NCI-H82 (cell line): ENCODE measurements at regions not wholly inside any gene's neighbourhood (a gene's known extent, or its start where the extent isn't known, plus 50 kb on each side); places are given as distances from the start of the nearest gene placed in this dataset.
A peak's percentile ranks its signal among the peaks of the same experiment; 100 is the strongest.
"Not testable (repeated sequence)": the region's sequence is repeated elsewhere in the genome, so short reads cannot be mapped to it uniquely, and the experiment has no call there.

ENCODE experiments used
- DNase-seq: peaks from one replicate; lab custom pipeline; 2025; lab: John Stamatoyannopoulos, UW

DNA sequence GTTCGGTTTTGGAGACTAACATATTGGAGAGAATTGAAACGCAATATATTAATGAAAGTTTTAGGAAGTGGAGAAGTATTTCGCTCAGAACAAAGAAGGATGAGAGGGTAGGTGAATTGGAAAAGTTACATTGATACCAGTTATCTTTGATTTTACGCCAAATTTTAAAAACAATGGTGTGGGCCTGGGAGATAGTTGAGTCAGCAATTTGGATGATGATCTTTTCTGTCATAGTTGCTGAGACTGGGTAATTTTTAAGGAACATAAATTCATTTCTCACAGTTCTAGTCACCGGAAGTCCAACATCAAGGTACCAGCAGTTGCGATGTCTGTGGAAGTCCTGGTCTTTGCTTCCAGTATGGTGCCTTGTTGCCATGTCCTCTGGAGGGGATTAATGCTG, 644.8 kb upstream of the LCORL start:
- no peak for DNase-seq

DNA sequence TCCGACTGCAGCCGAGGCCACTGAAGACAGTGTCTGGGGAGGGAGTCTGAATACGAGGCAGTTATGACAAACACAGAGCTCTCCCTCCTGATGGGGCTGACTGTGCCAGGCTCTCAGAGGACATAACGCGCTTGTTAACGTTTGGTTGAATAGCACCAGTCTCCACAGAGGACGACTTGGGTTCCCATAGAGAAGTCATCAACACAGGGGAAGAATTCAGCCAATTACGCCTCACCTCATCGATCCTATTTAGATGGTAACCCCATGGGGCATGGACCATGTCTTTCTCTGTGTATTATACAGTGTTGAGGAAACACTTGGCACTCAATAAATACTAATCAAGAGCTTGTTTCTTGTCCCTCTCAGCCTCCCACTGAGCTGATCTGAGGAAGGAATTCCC, 642.6 kb upstream of the LCORL start:
- no peak for DNase-seq

DNA sequence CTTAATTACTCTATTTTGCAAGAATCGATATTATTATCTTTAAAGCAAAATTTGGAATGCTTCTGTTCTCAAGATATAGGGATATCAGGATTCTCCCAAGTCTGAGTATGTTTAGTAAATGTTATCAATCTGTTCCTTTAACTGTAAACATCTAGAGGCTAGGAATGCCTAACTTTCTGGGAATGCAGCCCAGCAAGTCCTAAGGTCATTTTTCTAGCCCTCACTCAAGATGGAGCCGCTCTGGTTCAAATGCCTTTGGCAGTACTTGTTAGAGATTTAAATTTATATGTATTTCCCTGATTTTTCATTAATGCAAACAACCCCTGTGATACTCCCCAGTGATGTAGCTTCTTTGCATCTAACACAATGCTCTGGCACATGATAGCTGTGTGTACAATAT, 623.8 kb upstream of the LCORL start:
- no peak for DNase-seq

DNA sequence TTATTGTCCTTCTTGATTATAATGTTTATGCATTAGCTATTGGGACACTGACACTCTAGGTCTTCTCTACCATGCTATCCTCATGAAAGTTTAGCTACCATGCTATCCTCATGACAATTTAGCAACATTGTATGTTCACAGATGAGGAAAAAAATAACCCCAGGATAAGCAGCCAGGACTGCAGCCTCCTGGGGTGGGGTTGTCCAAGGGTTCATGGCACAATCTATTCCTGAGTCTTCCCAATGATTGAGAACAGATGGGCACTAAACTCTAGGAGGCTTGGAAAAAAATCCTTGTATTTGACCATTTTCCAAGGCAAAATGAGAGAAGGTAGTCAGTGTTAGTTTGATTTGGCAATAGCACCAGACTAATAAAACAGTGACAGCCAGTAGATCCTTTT, 619.8 kb upstream of the LCORL start:
- DNase-seq, result no peak

DNA sequence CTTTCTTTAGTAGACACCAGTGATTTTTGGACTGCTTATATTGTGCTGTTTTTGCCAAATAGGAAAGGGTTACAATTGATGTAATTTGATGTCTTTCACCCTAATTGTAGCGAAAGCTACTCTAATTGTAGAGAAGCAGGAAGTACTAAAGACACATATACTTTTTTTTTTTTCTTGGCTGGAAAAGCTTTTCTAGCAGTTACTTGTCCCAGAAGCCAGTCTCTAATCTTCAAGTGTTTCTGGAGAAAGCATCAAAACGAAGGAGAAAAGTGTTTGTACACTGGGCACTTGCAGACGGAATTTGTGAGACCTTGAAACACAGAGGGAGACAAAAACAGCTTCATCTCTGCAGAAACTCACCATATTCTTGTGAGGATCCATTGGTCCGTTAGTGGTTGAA, 616.5 kb upstream of the LCORL start:
- DNase-seq, result no peak

DNA sequence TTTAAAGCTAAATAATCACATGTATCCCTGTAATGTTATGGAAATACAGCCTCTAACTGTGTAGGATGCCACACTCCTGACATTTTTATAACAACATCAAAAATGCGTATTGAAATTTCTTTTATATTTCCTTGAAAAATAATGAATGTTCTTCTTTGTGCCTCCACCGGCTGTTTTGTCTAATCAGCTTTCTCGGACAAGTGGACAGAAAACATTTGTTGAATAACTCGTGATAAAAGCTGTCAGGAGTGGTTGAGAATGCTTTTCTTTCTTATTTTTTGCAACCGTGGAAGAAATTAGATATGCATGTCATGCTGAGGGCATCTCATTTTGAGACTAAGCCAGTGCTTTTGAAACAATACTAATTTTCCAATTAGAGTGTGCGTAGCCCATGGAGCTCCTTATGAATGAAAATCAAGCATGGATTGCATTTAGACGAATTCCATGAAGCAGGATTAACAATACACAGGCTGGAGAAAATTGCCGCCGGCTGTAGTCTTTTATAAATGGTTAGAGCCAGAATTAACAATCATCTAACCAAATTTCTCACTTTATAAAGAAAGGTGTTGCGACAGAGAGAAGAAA, 614.5 kb upstream of the LCORL start:
- no peak for DNase-seq

DNA sequence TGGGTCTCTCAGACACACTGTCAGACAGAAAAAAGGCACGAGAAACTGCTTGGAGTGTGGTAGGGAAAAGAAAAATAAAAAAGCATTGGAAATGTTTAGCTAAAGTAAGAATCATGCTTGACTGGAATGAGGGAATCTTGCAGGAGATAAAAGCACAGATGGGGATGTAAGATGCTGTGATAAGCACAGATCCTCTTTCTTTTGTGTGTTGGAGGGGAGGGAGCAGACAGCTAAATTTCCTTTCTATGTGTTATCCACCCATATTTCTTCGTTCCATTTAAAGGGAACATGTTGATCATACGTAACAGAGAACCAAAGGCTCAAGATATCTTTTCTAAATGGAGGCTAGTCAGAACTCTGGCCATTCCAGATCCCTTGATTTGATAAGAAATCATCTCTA, 614.0 kb upstream of the LCORL start:
- DNase-seq, result no peak

DNA sequence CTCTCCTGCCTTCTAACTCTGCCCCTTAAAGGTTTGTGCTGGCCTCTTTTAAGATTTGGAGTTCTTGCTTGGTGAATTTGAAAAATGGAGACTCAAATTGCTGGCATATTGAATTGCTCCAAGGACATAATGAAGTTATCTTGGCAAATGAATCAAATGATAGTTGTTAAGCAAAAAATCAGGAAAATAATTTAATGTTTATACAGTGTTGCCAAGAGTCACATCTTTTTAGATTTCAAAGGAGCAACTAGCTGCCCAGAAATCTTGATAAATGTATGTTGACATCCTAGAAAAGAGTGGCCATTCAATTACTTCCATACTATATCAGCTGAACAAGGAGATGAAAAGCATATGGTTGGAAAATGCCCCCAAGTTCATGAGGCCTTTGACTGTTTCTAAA, 610.0 kb upstream of the LCORL start:
- DNase-seq, result no peak

DNA sequence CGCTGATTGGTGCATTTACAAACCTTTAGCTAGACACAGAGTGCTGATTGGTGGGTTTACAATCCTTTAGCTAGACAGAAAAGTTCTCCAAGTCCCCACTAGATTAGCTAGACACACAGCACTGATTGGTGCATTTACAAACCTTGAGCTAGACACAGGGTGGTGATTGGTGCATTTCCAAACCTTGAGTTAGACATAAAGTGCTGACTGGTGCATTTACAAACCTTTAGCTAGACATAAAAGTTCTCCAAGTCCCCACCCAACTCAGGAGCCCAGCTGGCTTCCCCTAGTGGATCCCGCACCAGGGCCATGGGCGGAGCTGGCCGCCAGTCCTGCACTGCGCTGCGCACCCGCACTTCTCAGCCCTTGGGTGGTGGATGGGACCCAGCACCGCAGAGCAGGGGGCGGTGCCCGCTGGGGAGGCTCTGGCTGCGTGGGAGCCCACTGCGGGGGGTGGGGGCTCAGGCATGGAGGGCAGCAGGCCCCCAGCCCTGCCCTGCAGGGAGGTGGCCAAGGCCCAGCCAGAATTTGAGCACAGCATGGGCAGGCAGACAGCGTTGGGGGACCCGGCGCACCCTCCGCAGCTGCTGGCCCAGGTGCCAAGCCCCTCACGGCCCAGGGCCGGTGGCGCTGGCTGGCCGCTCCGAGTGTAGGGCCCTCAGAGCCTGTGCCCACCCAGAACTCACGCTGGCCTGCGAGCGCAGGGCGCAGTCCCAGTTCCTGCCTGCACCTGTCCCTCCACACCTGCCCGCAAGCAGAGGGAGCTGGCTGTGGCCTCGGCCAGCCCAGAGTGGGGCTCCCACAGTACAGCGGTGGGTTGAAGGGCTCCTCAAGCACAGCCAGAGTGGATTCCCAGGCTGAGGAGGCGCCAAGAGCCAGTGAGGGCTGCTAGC, 608.9 kb upstream of the LCORL start:
- DNase-seq, result no peak

DNA sequence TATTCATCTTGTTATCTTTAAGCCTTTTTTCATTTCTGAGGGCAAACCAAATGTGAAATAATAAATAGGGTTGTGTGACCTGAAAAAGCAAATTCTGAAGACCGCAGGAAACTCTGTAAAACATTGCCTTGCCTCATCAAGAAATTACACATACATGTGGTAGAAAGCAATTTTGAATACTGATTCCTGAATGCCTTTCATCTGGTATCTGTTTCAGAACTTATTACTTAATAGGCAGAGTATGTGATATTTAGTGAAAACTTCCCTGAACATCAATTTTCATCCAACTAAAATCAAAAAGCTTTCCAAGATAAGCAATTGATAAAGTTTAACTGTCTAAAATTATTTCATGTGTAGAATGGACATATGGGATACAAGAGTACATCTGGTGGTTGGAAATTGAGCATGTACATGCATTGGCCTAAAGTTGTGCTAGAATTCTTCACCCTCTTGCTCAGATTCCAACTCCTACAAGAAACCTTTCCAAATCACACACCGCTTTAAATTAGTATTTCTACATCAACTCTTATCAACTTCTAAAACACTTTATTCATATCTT, 606.0 kb upstream of the LCORL start:
- no peak for DNase-seq

DNA sequence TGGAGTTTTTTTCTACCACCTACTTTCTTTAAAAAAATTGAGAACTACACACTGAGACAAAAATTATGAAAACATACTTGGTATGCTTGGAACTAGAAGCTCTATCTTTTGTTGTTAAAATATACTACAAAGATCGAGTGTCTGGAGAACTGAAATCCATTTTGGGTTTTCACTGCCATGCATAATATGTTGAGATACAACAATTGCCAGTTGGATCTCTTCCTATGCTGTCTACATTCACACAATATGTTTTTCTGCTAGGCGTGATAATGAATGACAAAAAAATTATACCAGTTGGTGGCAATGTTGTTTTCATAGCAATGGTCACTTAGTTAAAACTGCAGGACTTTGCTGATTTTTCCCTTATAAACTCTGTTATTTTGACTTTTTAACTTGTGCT, 605.4 kb upstream of the LCORL start:
- no peak for DNase-seq

DNA sequence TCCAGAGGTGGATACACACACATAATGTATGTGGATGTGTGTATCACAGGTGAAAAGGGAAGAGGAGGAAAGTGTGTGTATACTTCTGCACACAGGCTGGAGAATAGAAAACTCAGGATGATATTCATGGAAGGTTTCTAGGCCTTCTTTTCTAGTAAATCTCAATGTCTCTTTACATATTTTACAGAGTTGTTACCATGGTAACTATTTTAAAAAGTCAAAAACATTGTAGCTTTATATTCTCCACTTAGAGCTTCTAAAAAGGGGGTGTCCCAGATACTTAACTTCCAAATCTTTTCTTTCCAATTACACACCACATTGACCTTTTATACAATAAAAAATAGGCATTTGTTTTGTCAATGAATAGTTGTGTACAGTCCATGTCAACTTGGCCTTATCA, 604.8 kb upstream of the LCORL start:
- no peak for DNase-seq

DNA sequence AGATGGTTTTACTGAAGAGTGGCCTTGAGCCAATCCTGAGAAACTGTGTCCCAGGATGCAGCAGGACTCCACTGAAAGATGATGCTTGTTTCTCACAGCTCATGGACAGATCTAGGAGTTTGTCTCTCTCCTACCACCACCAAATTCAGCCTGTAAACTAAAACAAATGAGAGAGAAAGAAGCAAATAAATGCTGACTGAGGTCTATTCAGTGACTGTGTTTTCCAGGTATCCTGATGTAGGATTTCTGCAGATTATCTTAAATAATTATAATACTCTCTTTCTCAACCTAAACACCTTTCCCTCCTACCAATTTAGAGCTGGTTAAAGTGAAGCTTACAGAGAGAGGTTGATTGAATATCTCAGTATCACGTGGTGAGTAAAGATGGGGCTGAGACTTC, 599.6 kb upstream of the LCORL start:
- no peak for DNase-seq

DNA sequence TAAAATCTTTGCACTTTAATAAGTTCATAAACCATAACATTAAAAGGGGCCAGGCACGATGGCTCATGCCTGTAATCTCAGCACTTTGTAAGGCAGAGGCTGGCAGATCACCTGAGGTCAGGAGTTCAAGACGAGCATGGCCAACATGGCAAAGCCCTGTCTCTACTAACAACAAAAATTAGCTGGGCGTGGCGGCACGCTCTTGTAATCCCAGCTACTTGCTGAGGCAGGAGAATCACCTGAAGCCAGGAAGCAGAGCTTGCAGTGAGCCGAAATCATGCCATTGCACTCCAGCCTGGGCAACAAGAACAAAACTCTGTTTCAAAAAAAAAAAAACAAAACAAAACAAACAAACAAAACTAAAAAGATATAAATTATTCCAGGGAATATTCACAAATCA, 595.2 kb upstream of the LCORL start:
- DNase-seq, result no peak

DNA sequence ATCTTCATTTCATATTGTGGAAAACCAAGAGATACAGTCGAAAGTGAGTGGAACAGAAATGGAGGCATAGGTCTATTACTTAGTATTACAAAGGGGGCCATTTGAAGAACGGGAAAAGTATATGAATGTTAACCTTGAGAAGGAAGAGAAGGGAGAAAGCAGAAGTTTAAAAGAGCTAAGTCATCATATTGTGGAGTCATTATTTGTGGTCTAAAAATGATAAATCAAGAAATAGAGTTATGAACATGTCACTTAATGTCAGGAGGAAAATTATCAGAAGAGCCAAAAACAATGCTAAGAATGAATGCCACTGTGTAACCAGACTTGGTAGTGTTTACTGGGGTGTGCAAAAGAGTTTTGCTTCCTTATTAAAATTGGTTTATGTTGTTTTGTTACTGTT, 589.5 kb upstream of the LCORL start:
- DNase-seq, result no peak

DNA sequence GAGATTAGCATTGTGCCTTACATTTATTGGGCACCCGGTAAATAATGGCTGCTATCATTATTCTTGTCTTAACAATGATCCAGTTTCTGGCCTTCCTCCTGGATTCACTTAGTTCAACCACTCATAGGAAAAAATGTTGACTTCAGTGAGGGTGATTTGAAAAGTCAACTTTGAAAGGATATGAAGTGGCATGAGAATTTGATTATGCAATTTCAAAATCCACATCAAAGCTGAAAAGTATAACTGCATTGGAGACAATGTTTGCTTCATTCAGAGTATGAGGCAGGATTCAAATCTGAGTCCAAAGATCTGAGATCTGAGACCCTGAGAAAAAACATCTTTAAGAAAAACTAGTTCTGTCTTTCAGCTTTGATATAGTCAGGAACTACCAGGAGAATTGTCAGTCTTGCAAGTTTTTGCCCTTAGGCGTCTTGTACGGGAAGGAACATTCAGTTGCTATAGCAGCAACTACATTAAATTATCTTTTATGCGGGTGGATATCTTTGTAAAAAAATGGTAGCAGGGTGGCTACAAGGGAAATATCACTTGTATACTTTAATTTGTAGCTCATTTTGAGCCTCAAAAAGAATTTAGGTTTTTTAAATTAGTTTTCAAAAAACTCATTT, 587.5 kb upstream of the LCORL start:
- DNase-seq, result no peak

DNA sequence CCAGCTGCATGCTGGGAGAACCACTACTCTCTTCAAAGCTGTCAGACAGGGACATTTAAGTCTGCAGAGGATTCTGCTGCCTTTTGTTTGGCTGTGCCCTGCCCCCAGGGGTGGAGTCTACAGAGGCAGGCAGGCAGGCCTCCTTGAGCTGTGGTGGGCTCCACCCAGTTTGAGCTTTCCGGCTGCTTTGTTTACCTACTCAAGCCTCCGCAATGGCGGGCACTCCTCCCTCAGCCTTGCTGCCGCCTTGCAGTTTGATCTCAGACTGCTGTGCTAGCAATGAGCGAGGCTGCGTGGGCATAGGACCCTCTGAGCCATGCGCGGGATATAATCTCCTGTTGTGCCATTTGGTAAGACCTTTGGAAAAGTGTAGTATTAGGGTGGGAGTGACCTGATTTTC, 581.1 kb upstream of the LCORL start:
- DNase-seq, result not testable (repeated sequence)

DNA sequence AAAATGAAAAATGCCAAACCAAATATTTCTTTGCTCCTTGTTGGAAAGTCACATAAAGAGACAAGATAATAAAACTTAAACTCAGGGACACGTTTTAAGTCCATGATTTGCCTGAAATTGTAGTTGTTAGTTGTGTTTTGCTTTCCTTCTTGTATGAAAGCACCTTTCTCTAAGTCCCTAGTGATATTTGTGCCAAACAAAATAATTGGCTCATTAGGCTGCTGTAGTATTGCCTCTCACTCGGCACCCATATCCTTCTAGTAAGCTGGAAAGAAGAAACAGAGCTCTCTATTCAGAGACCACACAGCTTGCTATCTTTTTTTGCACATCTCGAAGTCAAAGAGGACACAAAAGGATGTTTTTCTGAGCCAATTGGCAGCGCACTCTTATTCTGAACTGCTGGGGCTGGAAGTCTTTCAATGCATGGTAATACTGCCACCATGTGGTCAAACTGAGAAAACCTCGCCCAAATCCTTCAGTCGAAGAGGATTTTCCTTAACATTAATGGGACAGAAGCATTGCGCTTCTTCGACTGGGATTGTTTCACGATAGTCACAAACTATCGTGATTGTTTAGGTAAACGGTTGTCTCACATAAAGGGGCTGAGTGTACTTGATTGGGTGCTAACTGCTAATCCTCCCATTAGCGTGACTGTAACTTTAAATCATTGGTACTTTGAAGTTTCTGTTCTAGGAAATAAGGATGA, 571.9 kb upstream of the LCORL start:
- peak; percentile 79 for DNase-seq

DNA sequence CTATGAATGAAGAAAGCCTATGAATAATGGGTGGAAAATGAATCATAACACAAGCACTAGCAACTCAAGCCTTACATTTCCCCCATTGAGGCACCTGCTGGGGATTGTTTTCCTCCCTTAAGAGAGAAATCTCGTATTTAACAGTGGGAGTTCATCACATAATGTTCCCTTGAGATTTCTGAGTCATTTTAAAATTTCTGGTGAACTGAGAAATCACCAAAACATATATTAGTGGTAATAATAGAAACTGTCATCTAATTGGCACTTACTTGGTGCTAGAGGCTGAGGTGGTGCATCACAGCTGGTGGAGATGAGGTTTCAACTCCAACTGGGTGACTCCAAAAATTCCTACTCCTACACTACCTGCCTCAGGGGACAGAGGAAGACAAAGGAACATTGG, 561.3 kb upstream of the LCORL start:
- no peak for DNase-seq

DNA sequence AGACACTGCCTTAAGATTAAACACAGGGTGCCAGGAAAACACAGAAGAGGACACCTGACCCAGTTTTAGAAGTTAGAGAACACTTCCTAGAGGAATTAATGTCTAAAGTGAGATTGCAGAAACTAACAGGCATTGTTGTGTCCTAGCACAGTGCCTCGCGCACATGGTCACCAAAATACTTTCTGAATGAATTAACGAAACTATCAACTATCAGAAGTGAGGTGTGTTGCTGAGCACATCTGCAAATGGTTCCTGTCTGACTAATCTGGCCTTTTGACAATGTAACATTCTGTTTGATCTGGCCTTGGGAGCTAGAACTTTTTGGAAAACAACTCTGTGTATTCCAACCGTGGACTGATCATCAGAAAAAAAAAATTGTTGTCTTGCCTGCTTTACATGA, 556.8 kb upstream of the LCORL start:
- DNase-seq, result no peak

DNA sequence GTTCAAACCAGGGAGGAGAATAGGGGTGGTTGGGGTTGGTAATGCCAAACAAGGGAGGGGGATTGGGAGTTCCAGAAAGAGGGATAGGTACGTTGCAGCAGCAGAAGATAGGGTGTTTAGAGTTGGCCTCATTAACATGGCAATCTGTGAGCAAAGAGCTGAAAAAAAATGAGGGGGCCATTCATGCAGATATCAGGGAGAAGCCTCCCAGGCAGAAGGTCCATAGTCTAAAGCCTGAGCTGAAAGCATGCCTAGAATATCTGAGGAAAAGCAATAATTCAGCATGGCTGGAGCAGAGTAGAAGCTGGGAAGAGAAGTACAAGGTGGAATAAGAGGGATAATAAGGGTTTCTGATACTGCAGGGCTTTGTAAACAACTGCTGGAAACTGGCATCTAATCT, 550.9 kb upstream of the LCORL start:
- no peak for DNase-seq

DNA sequence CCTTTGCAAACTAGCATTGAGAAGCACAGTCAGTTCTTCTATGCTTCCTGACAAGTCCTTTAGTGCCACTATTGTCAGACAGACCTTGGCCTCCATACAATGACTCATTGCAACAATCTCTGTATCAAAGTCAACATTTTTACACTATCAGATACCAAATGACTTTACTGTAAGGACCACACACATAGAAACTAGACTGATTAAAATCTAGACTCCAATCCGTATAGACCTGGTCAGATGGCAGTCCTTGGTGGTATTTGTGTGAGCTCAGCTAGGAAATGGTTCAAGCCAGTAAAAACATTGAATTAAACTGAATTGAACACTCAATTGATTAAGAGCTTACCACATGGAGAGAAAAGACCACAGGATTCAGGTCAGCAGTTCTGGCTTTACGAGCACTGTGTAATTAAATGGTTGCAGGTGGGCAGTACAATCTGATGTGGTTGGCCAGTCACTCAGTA, 549.8 kb upstream of the LCORL start:
- no peak for DNase-seq
